ENCODE measurements at regions not wholly inside any gene's neighbourhood (a gene's known extent, or its start where the extent isn't known, plus 50 kb on each side); places are given as distances from the start of the nearest gene placed in this dataset.

- peaks cover 7% of the 10 kb centered on the region for H3K9me3 Mint-ChIP-seq (ENCODE audit: low read depth)
- no peaks in the 10 kb centered on the region for H3K27me3 Mint-ChIP-seq
- H3K4me1 Mint-ChIP-seq (ENCODE audit: low read depth) = no peaks in the 10 kb centered on the region
- no peaks in the 10 kb centered on the region for H3K36me3 Mint-ChIP-seq
- H3K27ac Mint-ChIP-seq = no peak overlapping the region
- H3K4me3 Mint-ChIP-seq = no peak overlapping the region
Measured at GRCh38 chr17:77749989-77750388, 208.5 kb upstream of the TNRC6C start.

DNA sequence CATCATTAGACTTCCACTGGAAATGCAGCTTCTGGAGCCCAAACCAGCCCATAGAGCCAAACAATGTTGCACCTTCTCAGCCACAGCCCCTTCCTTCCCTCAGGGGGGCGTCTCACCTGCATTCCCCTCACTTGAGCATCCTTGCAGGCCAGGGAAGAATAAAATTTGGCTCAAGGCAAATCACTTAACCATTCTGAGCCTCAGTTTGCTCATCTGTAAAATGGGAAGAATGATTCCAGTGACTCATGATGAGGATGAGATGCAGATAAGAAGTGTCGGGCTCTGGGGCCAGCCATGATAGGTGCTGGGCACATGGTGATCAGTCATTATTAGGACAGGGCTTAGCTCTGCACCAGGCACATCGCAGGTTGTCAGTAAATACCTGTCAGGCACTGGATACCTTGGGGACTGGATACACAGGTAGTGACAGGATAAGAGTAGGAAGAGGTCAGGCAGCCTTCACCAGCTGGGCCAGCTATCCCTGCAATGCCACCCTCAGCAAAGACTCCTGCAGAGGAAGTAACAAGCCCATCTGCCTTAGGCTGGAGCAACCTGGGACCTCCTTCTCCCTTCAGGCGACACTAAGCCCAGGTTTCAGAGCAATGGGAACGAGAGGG lies 208.0 kb upstream of the TNRC6C start:
- Mint-ChIP-seq H3K27me3 (no peaks in the 10 kb centered on the region), H3K9me3 (ENCODE audit: low read depth) (peaks cover 1% of the 10 kb centered on the region), H3K36me3 (no peaks in the 10 kb centered on the region), H3K4me1 (ENCODE audit: low read depth) (no peaks in the 10 kb centered on the region), H3K4me3 (no peak overlapping the region), H3K27ac (no peak overlapping the region)

GRCh38 chr17:77753246-77753645 lies 205.3 kb upstream of the TNRC6C start:
- no peaks in the 10 kb centered on the region for H3K27me3 Mint-ChIP-seq
- H3K4me1 Mint-ChIP-seq (ENCODE audit: low read depth) = no peaks in the 10 kb centered on the region
- no peaks in the 10 kb centered on the region for H3K9me3 Mint-ChIP-seq (ENCODE audit: low read depth)
- no peak overlapping the region for H3K4me3 Mint-ChIP-seq
- H3K36me3 Mint-ChIP-seq = no peaks in the 10 kb centered on the region
- H3K27ac Mint-ChIP-seq = no peak overlapping the region

DNA sequence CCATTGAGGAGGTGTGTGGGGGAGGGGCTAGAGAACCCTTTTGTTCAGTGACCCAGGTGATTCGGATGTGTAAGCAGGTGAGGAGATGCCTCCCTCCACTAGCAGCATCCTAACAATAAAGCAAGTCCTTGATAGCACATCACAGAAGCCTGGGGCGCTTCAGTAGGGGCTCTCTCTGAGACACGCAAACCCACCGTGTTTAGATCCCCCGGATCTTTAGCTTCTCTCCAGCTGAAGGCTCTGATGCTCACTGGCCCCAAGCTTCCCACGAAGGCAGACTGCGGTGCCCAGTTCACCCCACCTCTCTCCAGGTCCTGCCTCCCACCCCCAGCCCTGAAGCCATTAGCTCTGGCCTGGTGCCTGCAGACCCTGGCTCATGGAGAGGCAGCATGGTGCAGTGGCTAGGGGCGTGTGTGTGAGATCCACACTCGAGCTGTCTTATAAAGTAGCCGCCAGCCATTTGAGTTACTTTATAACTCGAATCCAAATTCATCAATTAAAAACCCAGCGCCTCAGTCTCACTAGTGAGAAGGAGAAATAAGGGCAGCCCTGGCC lies 204.7 kb upstream of the TNRC6C start:
- no peak overlapping the region for H3K27ac Mint-ChIP-seq

GRCh38 chr17:77754956-77755355 lies 203.5 kb upstream of the TNRC6C start:
- Mint-ChIP-seq H3K27me3 (no peaks in the 10 kb centered on the region), H3K4me3 (no peak overlapping the region), H3K9me3 (ENCODE audit: low read depth) (no peaks in the 10 kb centered on the region), H3K4me1 (ENCODE audit: low read depth) (no peaks in the 10 kb centered on the region), H3K27ac (no peak overlapping the region), H3K36me3 (no peaks in the 10 kb centered on the region)

More for the DNA sequence above, 204.7 kb upstream of the TNRC6C start:
- Mint-ChIP-seq H3K36me3 (no peaks in the 10 kb centered on the region), H3K9me3 (ENCODE audit: low read depth) (no peaks in the 10 kb centered on the region), H3K4me3 (no peak overlapping the region), H3K4me1 (ENCODE audit: low read depth) (no peaks in the 10 kb centered on the region), H3K27me3 (no peaks in the 10 kb centered on the region)

- no peak overlapping the region for H3K27ac Mint-ChIP-seq
- no peaks in the 10 kb centered on the region for H3K9me3 Mint-ChIP-seq (ENCODE audit: low read depth)
Measured at GRCh38 chr17:77755410-77755963, 203.0 kb upstream of the TNRC6C start.

DNA sequence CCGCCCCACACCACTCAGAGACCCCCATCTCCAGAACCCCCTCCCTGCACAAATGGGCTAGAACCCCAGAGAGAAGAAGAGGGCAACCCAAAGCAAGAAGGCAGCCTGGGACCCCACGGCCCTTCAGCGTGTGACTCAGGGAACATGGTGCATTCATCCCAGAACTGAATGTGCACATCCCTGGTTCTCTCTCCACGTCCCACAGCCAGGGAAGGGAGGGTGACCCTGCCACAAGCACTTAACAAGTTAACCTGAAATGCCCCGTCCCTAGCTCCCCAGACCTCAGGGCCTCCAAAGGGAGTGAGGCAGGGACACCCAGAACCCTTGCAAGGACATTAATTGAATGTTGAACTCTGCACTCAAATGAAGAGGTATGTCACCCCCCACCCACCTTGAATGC lies 202.5 kb upstream of the TNRC6C start:
- H3K27ac Mint-ChIP-seq = no peak overlapping the region
- no peaks in the 10 kb centered on the region for H3K9me3 Mint-ChIP-seq (ENCODE audit: low read depth)
- no peaks in the 10 kb centered on the region for H3K4me1 Mint-ChIP-seq (ENCODE audit: low read depth)
- H3K36me3 Mint-ChIP-seq = no peaks in the 10 kb centered on the region
- H3K4me3 Mint-ChIP-seq = no peak overlapping the region
- no peaks in the 10 kb centered on the region for H3K27me3 Mint-ChIP-seq

More at GRCh38 chr17:77755410-77755963, 203.0 kb upstream of the TNRC6C start:
- no peaks in the 10 kb centered on the region for H3K36me3 Mint-ChIP-seq
- H3K4me3 Mint-ChIP-seq = no peak overlapping the region
- no peaks in the 10 kb centered on the region for H3K4me1 Mint-ChIP-seq (ENCODE audit: low read depth)
- H3K27me3 Mint-ChIP-seq = no peaks in the 10 kb centered on the region

DNA sequence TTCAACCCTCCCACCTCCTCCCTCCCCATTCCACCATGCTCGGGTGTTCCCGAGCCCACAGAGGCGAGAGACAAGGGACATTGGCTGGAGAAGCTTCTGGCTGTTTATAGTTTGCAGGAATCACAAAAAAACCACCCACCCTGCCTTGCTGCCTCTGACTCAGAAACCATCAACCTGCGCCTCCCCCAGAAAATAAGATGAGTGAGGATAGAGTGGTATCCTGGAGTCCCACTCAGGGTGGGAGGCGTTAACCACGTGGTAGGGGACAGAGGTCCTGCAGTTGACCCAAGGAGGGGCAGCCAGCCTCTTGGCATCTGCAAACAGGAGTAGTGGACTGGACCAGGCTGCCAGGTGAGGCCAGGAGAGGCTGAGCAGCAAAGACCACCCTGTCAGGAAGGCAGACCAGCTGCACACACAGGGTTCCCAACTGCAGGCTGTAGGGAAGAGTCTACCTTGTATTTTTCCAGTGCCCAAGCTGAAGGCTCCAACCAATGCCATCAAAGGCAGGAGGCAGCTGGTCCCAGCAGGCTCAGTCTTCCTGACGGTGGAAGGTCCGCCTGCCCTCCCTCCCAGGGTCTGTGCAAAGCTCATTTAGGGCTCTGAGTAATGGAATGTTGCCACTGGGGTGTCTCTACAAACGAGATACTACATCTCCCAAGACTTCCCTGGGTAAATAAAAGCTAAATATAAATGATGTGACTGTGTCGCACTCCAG lies 201.5 kb upstream of the TNRC6C start:
- Mint-ChIP-seq H3K27me3 (no peaks in the 10 kb centered on the region), H3K36me3 (no peaks in the 10 kb centered on the region), H3K4me3 (no peak overlapping the region), H3K9me3 (ENCODE audit: low read depth) (no peaks in the 10 kb centered on the region), H3K4me1 (ENCODE audit: low read depth) (no peaks in the 10 kb centered on the region), H3K27ac (no peak overlapping the region)

DNA sequence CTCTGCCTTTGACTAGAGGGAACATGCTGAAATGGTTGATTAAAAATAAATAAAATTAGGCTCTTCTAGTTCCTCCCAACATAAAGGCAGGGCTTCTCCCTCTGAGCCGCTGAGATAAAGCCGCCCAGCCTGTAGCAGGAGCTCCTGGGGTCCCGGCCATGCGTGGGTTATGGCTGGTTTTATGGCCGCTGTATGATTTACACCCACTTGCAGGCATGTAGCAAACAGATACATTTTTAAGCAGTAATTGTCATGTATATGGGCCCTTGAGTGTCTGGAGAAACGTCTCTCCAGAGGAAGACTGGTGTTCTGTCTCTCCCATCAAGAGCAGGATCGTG lies 201.0 kb upstream of the TNRC6C start:
- Mint-ChIP-seq H3K4me3 (no peak overlapping the region), H3K27ac (no peak overlapping the region), H3K36me3 (no peaks in the 10 kb centered on the region), H3K9me3 (ENCODE audit: low read depth) (no peaks in the 10 kb centered on the region), H3K4me1 (ENCODE audit: low read depth) (no peaks in the 10 kb centered on the region), H3K27me3 (no peaks in the 10 kb centered on the region)

- no peaks in the 10 kb centered on the region for H3K9me3 Mint-ChIP-seq (ENCODE audit: low read depth)
- H3K27ac Mint-ChIP-seq = no peak overlapping the region
- H3K36me3 Mint-ChIP-seq = no peaks in the 10 kb centered on the region
- no peak overlapping the region for H3K4me3 Mint-ChIP-seq
- no peaks in the 10 kb centered on the region for H3K27me3 Mint-ChIP-seq
- no peaks in the 10 kb centered on the region for H3K4me1 Mint-ChIP-seq (ENCODE audit: low read depth)
Measured at GRCh38 chr17:77763023-77763422, 195.5 kb upstream of the TNRC6C start.

DNA sequence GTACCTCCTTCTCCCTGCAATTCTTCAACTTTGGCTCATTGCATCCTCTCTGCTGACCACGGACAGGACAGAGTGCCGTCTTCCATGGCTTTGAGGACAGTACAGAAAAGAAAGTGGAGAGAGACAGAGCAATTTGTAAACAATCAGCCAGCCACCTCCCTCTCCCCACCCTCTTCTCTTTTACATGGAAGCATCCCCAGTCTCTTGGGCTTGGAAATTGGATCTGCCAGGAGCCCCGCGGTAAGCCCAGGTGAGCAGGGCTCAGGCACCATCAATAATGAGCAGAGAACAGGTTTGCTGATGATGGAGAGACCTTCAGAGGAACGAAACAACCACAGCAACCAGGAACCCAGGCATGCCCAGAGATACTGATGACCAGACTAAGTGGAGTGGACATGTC lies 194.9 kb upstream of the TNRC6C start:
- no peaks in the 10 kb centered on the region for H3K4me1 Mint-ChIP-seq (ENCODE audit: low read depth)
- H3K27me3 Mint-ChIP-seq = no peaks in the 10 kb centered on the region
- H3K36me3 Mint-ChIP-seq = no peaks in the 10 kb centered on the region
- no peak overlapping the region for H3K27ac Mint-ChIP-seq
- no peak overlapping the region for H3K4me3 Mint-ChIP-seq
- H3K9me3 Mint-ChIP-seq (ENCODE audit: low read depth) = no peaks in the 10 kb centered on the region

DNA sequence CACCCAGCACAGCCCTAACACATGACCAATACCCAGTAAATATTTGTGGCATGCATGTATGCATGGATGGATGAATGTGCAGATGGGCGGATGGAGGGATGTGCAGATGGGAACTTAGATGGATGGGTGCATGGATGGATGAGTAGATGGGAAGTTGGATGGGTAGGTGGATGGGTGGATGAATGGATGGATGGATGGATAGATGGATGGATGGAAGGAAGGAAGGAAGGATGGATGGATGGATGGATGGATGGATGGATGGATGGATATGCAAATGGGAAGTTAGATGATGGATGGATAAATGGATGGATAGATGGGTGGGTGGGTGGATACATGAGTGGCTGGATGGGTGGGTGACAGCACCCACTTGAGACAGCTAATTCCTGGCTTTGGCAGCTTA lies 193.2 kb upstream of the TNRC6C start:
- Mint-ChIP-seq H3K27ac (no peak overlapping the region), H3K9me3 (ENCODE audit: low read depth) (no peaks in the 10 kb centered on the region), H3K4me1 (ENCODE audit: low read depth) (no peaks in the 10 kb centered on the region), H3K4me3 (no peak overlapping the region), H3K36me3 (no peaks in the 10 kb centered on the region), H3K27me3 (no peaks in the 10 kb centered on the region)

- no peaks in the 10 kb centered on the region for H3K36me3 Mint-ChIP-seq
- H3K27me3 Mint-ChIP-seq = no peaks in the 10 kb centered on the region
- no peaks in the 10 kb centered on the region for H3K9me3 Mint-ChIP-seq (ENCODE audit: low read depth)
- no peak overlapping the region for H3K4me3 Mint-ChIP-seq
- no peak overlapping the region for H3K27ac Mint-ChIP-seq
- H3K4me1 Mint-ChIP-seq (ENCODE audit: low read depth) = peaks cover under 1% of the 10 kb centered on the region
Measured at GRCh38 chr17:77767148-77767547, 191.4 kb upstream of the TNRC6C start.

DNA sequence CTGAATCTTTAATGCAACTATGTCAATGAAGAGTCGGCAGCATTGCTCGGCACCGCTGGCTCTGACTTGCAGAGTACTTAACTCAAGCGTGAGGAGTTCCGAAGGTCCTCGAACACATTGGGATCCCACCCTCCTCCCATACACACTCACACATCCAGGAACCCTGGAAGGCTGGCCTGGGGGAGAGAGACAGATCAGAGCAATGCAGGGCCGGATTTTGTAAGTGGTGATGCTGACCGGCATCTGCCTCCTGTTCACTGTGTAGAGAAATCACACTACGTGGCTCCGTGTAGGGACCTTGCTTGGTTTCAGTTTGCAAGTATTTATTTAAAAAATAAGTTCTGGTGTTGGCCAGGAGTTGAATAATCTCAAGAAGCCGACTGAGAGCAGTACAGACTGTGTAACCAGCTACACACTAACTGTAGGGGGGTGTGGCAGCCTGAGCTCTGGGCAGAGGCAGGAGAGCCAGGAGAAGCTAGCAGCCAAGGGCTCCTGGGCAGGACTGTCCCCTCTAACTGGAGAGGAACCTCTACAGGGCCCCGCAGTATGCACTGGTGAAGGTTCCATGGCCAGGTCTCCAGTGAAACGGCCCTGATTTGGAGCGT lies 190.2 kb upstream of the TNRC6C start:
- H3K9me3 Mint-ChIP-seq (ENCODE audit: low read depth) = no peaks in the 10 kb centered on the region
- no peaks in the 10 kb centered on the region for H3K27me3 Mint-ChIP-seq
- no peak overlapping the region for H3K4me3 Mint-ChIP-seq
- H3K27ac Mint-ChIP-seq = no peak overlapping the region
- H3K4me1 Mint-ChIP-seq (ENCODE audit: low read depth) = peaks cover 13% of the 10 kb centered on the region
- no peaks in the 10 kb centered on the region for H3K36me3 Mint-ChIP-seq

DNA sequence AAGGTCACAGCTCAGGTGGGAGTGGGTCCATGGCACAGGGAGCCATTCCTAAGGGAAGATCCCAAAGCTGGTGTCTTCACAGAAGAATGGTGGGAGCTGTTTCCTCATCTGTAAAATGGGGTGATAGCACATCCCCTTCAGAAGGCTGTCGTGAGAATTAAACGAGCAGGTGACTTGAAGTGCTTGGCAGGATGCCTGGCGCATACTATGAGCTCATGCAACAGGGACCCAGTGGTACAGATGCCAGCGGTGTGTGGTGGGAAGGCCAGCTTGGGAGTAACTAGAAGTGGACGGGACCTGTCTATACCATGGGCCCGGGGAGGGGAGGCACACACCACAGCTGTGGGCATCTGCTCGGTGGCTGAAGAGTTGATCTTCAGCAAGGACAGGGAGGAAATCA lies 189.3 kb upstream of the TNRC6C start:
- H3K27me3 Mint-ChIP-seq = no peaks in the 10 kb centered on the region
- H3K9me3 Mint-ChIP-seq (ENCODE audit: low read depth) = no peaks in the 10 kb centered on the region
- H3K27ac Mint-ChIP-seq = no peak overlapping the region

More for the DNA sequence above, 189.3 kb upstream of the TNRC6C start:
- Mint-ChIP-seq H3K36me3 (no peaks in the 10 kb centered on the region), H3K4me1 (ENCODE audit: low read depth) (peaks cover 13% of the 10 kb centered on the region), H3K4me3 (no peak overlapping the region)
